ENCODE measurements at regions not wholly inside any gene's neighbourhood (a gene's known extent, or its start where the extent isn't known, plus 50 kb on each side); places are given as distances from the start of the nearest gene placed in this dataset.

- TF ChIP-seq CTCF (IDR thresholded peaks at IDR 0.05), result no peak
- TF ChIP-seq POLR2AphosphoS5 (IDR thresholded peaks at IDR 0.05; ENCODE audit: low read depth, low read length), result no peak
- no peak for TF ChIP-seq TCF7L2 (IDR thresholded peaks at IDR 0.05; ENCODE audit: low read depth, low read length)
Measured at GRCh38 chr9:102844716-102845115, 150.4 kb upstream of the CYLC2 start.
